ENCODE measurements at regions not wholly inside any gene's neighbourhood (a gene's known extent, or its start where the extent isn't known, plus 50 kb on each side); places are given as distances from the start of the nearest gene placed in this dataset.
A peak's percentile ranks its signal among the peaks of the same experiment; 100 is the strongest.

GRCh38 chr9:14497476-14497875 is 183.5 kb upstream of the NFIB start:
- Histone ChIP-seq H3K36me3 (ENCODE audit: insufficient read depth) (no peaks in the 10 kb centered on the region), H3K79me2 (replicated peaks; ENCODE audit: insufficient read depth) (no peaks in the 10 kb centered on the region), H3K4me3 (no peak overlapping the region), H3K9me2 (ENCODE audit: insufficient read depth) (0 out of 2 replicates have a peak, but pooled peaks cover 7% of the 10 kb centered on the region), H3K27me3 (ENCODE audit: insufficient read depth) (no peaks in the 10 kb centered on the region), H3K4me2 (no peak overlapping the region), H2AFZ (peak overlapping the region; percentile 7; the same call in 1 of the 2 replicates), H4K20me1 (replicated peaks; ENCODE audit: insufficient read depth) (no peaks in the 10 kb centered on the region), H3F3A (replicated peaks; ENCODE audit: low read depth) (no peaks in the 10 kb centered on the region), H3K4me1 (ENCODE audit: insufficient read depth) (peaks cover 6% of the 10 kb centered on the region; the same call in 1 of the 2 replicates), H3K27ac (ENCODE audit: low read depth) (no peak overlapping the region)
- ATAC-seq (no peak), DNase-seq (ENCODE audit: low spot score) (no peak)
- H3K27ac Mint-ChIP-seq = no peak overlapping the region
- H3K9me3 Mint-ChIP-seq = no peaks in the 10 kb centered on the region
- no peak overlapping the region for H3K4me3 Mint-ChIP-seq
- H3K4me1 Mint-ChIP-seq = peaks cover 13% of the 10 kb centered on the region
- no peak for TF ChIP-seq REST (IDR thresholded peaks at IDR 0.05; ENCODE audit: unreplicated experiment)
- no peak for TF ChIP-seq ETS1 (IDR thresholded peaks at IDR 0.05)
- no peak for TF ChIP-seq POLR2AphosphoS5 (IDR thresholded peaks at IDR 0.05; ENCODE audit: low read depth)
- TF ChIP-seq CREB1 (CRISPR knock-in tag; IDR thresholded peaks at IDR 0.05; ENCODE audit: low read depth) = no peak
- TF ChIP-seq ZNF114 (CRISPR knock-in tag; IDR thresholded peaks at IDR 0.05) = no peak
- TF ChIP-seq ZNF462 (CRISPR knock-in tag; IDR thresholded peaks at IDR 0.05) = no peak
- H3K27me3 Mint-ChIP-seq (ENCODE audit: insufficient read depth, low read depth, poor library complexity) = no peaks in the 10 kb centered on the region
- no peaks in the 10 kb centered on the region for H3K36me3 Mint-ChIP-seq (ENCODE audit: low read depth)
